HG03095 (cell line): ENCODE measurements at regions not wholly inside any gene's neighbourhood (a gene's known extent, or its start where the extent isn't known, plus 50 kb on each side); places are given as distances from the start of the nearest gene placed in this dataset.

Source experiments
- ATAC-seq: cut with Tn5 transposase; IDR thresholded peaks from one replicate; pipeline ENCODE4 v1.9.1; 2021; ENCODE audit warnings: moderate library complexity; ENCODE audit not compliant: unreplicated experiment

DNA sequence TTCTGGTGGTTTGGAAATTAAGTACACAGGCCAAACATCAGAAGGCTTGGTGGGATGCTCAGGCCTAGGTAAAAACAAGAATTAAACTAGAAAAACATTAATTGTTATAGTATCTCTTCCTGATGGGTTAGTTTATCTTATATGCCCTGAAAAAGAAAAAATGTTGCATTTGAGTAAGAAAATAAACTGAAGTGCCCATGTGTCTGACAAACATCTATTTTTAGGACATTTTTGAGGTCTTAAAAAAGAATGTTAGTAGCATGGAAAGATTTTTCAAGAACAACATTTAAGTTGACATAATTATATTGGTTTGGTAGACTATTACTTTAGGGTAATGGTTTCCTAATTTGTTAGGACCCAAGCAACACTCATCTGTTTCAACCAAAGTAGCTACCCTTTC is 140.1 kb upstream of the RND3 start:
- no peak for ATAC-seq

DNA sequence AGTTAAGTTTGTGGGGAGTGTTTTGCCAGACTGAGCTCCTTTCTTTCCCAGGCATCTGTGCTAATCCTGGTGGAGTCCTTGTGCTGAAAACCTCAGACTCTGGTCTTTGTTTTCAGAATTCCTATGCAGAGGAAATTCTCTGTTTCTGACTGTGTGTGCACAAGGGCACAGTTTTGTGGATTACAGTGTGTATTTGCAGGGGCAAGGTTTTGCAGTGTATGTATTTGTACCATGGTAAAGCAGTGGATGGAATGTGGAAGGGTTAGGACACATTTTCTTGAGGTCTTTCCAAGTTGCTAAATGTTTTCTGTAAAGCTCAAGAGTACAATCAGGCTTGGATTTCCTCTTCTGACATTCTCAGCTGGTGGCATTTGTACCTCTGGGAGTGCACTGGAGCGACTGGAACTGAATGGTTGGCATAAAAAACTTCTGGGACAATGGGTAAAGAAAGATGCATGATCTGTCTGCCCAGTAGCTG is 139.5 kb upstream of the RND3 start:
- no peak for ATAC-seq

DNA sequence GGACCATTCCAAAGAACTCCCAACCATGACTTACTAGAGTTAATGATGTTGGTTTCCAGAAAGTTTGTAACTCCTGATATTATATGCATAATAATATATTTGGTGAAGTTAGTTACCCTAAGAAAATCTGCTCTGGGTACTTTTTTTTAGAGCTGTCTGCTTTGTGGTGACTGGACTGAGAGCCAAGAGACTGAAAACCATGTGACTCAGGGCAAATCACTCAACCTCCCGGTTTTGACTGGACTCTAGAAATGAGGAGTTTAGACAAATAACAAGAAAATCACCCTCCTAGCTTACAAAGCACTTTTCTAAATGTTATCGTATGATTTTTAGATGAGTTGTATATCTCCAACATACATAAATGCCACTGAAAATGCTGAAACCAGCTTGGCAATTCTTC is 138.3 kb upstream of the RND3 start:
- ATAC-seq: no peak

DNA sequence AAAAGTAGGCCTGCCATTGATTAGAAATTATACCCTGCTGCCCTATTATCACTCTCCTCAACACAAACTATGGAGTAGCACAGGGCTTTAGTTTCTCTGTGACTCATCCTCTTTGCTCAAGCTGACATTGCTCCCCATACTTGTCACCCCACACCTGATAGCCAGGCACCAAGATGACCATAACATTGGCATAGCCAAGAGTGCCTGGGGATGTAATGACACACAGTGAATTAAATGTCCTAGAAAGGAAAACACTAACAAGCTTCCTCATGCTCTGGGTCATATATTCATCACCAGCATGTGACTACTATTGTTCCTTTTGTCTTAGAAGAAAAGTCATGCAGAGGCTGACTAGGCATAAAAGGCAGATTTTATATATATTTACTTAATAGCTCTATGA is 137.8 kb upstream of the RND3 start:
- no peak for ATAC-seq

DNA sequence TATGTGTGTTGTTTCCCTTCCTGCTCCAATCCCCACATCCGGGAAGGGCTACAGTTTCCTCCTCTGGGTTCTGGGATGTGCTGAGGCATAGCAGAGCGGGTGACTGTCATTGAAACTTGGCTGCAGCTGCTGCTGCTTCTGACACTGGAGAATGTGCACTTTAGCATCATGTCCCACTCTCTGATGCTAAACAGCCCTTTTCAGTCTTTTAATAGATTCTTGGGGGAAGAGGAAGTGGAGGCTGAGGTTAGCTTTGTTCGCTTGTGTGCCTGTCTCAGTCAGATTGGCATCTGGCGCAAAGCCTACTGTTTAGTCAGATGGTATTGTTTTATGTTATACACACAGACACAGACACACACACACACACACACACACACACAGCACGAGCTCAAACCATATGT is 136.5 kb upstream of the RND3 start:
- ATAC-seq: no peak

DNA sequence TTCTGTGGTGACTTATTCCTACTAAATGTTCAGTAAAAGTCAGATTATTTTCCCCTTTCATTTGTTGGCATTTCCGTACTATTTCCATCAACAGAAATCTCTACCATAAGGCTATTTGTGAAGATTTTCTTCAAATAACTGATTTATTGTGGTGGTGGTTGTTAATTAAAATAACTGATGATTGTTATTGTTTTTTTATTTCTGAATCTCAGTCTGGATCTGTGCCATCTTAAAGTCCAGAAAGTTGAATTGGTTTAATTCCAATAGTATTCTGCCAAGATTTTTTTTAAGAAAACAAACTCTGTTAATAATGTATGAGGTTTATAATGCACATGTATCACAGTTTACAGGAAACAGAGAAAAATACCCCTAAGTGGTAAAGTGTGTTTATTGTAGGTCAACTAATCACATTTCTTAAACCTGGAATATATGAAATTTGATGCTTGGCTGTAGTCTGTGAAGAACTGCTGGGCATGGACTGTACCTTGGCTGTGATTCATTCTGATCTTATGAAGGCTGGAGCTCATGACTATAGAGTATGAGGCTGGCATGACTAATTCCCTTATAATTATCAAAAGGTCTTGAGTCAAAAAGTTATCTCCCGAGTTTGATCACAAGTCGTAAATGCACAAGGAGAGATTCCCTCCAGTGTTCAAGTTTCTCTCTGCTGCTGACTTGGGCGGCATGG is 134.2 kb upstream of the RND3 start:
- no peak for ATAC-seq

DNA sequence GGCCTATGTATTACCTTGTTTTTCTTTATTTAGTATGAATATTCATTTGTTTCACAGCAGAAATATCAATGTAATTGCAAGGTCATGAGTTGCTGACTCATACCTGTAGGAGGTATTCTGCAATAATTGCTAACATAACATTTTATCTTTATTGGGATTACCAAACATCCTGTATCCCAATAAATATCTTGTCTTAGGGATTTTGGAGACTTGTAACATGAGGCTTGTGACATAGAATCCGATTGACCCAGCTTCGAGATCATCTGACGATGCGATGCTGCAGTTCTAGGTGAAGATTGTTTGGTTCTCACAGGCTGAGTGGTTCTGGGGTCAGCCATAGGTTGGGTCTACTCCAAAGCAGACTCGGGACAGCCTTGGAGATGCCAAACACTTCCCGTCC is 133.4 kb upstream of the RND3 start:
- no peak for ATAC-seq

DNA sequence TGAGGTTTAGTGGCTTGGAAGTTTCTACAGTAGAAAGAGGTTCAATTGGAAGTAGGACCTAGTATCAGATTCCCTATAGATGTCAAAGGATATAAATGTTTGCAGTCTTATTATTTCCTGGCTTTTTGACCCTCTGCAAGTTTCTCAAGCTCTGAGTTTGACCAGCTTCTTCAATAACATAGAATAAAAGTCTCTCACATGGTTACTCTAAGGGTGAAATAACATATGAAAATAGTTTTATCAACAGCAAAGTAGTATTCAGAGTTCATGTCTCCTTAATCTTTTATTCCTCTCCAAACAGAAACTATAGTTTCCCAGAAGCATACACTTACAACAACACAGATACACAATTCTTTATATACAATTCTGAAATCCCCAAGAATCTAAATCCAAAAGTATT is 132.9 kb upstream of the RND3 start:
- no peak for ATAC-seq

DNA sequence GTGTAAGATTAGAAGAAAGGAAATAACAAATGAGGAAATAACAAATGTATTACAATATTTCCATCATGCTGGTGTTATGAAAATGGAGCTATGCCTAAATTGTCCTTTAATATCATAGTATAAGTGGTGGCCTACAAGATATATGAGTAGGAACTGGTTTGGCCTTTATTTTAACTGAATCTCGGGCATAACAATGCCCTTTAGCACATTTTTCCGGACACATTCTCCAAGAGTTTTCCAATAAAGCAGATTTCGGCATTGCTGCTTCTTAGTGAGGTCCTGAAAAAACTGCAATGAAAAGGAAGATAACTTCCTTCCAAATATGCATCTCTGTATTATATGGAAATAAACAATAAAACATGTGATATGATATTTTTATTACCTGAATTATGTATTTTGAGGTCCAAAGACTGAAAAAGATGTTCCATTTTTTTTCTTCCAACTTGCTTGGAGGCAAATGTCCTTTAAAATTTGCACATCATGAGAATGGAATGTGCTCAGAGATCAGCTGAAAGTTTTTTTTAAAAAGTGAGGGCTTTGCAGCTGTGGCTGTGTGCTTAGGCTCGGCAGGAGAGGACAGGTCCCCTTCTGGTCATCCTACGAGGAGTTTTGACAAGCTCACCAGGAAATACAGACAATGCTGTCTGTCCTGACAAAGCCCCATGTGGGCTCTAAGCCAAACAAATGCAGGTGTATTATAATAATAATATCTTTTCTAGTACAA is 132.3 kb upstream of the RND3 start:
- no peak for ATAC-seq

DNA sequence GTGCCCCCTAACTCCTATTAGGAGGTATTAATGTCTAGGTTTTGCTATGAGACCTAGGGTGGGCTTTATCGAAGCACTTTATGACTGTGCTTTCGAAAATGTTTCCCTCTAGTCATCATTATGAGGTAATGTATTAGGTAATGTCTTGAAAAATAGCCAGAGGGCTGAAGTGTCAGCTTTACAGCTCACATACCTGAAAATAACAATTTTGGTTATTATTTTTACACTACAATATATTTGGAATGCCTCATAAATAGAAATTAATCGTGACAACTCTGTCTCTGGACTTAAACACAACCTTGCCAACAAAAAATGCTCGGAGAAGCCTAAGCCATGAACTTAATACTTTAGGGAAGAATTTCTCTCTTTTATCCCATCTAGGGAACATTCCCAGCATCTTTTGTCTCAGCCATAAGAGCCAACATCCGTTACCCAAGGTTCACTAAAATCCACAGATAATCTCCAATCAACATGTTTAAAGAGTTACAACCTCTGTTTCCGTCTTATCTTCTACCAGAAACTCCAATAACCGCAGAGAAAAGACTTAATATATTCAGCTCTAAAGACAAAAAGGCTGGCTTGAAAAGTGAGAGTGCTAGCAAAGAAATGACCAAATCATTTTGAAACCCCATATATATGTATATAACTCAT is 130.9 kb upstream of the RND3 start:
- no peak for ATAC-seq

DNA sequence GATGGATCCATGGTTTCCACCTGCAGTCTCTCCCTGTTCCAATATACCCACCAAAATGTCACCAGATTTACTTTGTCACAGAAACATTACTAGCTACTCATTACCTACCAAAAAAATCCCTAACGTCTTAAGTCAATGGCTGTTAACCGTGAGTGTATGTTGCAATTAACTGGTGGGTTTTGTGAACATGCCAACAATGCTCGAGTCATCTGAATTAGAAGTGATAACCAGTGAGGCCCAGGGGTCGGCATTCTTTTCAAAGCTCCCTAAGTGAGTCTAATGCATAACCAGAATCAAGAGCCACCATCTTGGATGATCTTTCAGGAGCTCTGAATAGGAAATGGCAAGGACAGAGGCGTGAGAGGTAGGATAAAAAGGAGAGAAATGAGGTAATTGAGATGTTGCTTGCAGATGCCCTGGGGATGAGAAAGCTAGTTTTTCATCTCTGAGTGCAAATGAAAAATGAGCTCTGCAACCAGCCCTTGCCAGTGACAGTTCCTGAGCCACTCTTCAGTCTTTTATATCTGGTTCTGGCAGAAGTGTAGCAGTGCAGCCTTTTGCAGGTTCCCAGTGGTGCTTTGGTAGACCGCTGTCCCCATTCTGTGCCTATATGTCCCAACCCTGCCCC is 130.0 kb upstream of the RND3 start:
- ATAC-seq: no peak

DNA sequence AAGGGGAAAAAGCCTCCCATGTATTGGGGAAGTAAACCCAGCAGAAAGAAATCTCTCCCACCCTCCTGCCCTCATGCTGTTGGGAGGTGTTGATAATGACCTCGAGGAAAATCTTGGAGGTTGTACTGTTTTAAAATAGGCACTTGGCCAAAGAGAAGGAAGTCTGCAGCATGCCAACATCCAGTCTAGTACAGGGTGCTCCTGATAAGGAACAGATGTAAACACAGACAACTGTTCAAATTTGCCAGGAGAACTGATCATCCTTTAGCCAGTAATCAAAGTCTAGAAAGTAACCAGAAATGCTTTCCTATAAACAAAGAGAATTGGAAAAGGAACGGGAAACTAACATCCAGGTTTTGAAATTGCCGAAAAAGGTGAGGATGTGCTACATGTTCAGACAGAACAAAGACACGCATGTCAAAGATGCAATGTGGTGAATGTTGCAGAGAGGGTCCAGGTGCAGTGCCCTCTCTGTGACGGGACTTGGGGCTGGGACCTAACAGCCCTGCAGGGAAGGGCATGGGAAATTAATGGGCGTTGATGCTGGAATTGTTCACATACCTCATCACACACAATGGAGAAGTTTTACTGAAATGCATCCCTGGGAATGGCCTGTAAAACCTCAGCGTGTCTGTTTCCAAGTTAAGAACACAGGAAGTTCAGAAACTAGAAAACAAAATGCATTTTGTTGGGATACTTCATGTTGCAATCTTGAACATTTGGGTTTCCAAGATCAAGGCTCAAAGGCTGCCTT is 125.7 kb upstream of the RND3 start:
- ATAC-seq: no peak

DNA sequence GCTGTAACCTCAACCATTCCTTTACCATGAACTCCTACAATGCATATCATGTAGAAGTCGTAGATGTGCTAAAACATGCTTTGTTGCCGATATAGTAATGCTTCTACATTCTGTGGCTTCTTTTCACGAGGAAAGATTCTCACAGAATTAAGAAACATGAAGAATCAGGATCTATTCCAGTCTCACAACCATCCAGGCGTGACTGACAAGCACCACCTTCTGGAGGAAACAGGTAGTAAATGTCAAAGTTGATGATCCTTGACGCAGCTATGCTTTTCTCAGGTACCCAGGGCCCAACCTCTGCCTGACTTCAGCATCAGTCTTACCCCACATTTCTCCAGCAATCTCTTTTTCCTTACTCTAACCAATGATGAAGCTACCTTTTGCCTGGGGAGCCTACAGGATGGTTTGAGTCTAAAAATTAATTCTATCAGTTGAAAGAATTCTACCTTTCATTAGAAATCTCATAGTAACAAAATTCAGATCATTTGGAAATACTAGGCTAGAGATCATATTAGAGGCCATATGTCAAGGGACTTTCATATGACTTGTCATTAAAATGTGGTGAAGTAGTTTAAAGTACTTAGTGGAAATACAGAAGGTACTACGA is 123.3 kb upstream of the RND3 start:
- ATAC-seq: no peak

DNA sequence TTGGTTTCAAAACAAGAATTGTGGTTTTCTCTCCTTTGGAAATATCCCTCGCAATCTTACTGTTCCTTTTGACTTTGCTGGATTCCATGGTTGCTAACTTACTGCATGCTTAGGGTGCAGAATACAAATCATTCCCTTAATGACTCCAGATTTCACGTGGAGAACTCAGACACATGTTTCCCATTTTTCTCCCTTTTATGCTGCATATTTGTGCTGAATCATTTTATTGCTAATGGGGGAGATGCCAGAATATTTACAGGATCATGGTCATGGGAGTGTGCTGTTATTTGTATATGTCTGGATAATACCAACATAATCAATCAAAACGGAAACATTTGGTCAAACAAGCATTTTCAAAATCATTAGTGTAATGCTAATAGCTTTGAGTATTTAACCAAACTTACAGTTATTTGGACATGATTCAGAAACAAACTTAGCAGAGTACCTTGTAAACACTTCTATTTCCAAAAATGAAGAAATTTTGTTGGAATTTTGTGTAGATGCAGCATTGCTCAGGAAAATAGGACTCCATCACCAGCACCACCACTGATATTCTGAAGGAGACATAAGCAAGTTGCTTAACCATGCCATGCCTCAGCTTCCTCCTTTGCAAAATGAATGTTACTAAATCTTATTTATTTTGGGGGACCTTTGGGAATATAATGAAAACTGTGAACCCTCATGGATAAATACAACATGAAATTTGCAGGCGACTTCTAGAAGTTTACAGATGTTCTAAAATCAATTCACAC is 122.5 kb upstream of the RND3 start:
- no peak for ATAC-seq

DNA sequence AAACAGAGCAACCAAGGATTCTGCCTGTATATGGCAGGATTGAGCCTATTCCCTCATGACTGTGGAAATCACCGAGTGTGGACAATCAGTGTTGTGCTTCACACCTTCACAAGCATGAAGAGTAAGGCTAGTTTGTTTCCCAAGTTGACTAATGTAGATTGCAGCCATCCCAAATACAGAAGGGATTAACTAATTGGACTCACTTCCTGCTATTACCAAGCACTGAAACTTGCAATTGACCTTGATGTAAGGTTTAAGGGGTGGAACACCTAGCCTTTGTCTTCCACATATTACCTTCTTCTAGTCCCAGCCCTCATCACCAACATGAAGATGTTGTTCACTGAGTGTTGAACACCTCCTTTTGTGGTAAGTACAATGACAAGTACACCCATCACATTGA is 120.9 kb upstream of the RND3 start:
- no peak for ATAC-seq

DNA sequence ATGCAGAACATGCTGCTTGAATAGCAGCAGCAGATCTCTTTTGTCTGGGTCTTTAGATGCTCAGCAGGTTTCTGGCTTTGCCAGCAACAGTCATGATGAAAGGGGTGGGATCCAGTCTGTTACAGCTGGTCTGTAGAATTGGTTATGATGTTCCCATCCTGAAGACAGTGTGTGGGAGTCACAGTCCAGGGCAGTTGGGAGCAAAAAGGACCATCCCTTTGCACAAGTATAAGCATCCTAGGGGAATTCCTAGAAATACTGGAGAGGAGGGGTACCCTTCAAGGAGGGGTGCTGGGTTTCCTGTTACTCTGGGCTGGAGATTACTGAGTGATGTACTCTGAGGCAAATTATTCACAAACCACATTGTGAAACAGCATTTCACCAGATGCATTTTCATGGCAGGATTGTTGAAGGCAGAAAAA is 119.9 kb upstream of the RND3 start:
- ATAC-seq: no peak

DNA sequence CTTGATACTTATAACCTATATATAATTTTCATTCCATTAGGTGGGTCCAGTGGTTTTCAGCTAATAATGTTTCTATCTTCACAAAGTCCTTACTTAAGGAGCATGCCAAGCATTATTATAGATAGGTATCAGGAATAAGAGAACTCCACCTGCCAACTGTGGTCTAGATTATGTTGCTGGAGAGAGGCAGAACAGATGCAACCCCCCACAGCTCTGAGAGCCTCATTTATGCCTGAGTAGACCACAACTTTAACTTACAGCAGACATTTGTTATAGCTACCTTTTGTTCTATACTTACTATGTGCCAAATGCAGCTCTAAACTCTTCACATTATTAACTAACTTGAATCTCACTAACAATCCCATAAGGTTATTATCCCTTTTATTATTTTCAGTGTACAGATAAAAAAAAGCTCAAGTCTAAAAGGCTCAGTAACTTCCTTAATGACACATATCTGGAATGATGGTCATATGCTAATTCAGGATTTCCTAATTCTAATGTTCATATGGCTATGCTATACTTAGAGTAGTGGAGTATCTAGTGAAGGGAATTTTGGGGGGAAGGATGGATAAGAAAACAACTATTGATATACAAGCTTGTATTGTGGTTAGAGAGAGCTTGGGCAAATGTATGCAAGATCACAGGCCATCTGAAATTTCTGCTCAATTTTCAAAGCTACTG is 119.1 kb upstream of the RND3 start:
- ATAC-seq: no peak

DNA sequence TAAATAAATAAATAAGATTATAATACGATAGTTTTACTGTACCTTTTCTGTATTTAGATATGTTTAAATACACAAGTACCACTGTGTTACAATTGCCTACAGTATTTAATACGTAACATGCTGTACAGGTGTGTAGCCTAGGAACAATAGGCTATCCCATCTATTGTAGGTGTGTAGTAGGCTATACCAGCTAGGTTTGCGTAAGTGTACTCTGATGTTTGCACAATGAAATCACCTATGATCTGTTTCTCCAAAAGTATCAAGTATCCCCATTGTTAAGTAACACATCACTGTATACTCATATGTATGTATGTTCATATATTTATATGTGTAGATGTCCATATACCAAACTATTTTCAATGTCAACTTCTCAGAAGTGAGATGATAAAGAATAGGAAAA is 118.2 kb upstream of the RND3 start:
- no peak for ATAC-seq

DNA sequence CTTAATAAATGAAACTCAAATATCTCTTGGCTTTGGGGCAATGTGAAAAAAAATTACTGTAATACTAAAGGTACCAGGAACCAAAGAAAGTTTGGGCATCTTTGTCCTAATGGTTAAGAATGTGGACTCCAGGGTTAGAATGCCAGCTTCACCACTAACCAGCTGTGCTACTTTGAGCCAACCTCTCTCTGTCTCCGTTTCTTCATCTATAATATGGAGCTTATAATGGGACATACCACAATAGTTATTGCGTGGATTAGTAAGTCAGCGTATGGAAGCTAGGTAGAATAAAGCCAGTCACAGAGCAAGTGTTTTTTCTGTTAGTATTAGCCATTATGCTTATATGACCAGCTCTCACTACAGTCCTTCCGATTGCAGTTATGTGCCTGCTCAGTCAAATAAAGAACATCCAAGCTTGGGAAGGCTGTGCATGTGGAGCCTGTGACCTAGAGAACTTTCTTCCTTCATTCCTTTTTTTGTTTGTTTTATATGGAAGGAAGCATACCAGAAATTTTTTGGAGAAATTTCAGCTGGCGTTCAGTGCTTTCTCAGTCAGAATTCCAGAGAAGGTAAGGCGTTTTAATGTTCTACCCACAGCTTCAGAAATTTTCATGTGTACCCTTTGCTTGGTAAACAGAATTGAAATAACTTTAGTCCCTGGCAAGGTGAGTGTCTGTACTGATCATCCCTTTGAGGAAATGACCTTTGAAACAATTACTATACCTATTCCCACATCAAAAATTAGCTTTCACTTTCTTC is 114.0 kb upstream of the RND3 start:
- ATAC-seq: no peak
